Fibroblast of villous mesenchyme (primary cell): ENCODE measurements at regions not wholly inside any gene's neighbourhood (a gene's known extent, or its start where the extent isn't known, plus 50 kb on each side); places are given as distances from the start of the nearest gene placed in this dataset.

ENCODE experiments used
- DNase-seq: peaks from one replicate; pipeline ENCODE4 v3.0.0-alpha.2; 2010; ENCODE audit warnings: low read depth
- H3K4me3 ChIP-seq: 2 replicates; pipeline ENCODE4 v1.5.1; 2011; ENCODE audit warnings: low read depth, mild to moderate bottlenecking, low read length
- TF ChIP-seq, protein P1 (sequence below): IDR thresholded peaks from 2 replicates; pipeline ENCODE4 v1.5.1; 2012; ENCODE audit warnings: low read depth, mild to moderate bottlenecking, low read length; ENCODE audit not compliant: insufficient read depth

DNA sequence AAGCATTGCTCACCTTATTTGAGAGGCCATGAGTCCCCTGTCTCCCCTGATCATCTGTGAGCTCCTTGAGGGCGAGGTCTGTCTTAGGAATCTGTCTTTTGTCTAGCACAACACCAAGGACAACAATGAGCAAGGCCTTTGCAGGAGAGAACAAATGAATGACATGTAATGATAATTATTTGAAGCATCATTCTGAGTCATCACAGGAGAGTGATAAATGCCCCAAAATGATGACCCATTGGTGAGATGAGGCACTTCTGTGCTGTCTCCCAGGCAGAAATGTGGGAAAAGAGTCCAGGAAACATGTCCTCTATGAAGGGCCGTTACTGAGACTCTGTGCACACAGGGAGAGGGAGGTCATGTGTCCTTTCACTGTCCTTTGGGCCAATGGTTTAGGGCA lies 105.2 kb upstream of the LRFN2 start:
- TF ChIP-seq, protein P1, sequence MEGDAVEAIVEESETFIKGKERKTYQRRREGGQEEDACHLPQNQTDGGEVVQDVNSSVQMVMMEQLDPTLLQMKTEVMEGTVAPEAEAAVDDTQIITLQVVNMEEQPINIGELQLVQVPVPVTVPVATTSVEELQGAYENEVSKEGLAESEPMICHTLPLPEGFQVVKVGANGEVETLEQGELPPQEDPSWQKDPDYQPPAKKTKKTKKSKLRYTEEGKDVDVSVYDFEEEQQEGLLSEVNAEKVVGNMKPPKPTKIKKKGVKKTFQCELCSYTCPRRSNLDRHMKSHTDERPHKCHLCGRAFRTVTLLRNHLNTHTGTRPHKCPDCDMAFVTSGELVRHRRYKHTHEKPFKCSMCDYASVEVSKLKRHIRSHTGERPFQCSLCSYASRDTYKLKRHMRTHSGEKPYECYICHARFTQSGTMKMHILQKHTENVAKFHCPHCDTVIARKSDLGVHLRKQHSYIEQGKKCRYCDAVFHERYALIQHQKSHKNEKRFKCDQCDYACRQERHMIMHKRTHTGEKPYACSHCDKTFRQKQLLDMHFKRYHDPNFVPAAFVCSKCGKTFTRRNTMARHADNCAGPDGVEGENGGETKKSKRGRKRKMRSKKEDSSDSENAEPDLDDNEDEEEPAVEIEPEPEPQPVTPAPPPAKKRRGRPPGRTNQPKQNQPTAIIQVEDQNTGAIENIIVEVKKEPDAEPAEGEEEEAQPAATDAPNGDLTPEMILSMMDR, result no peak
- no peak for DNase-seq
- no peak overlapping the region for H3K4me3 ChIP-seq

DNA sequence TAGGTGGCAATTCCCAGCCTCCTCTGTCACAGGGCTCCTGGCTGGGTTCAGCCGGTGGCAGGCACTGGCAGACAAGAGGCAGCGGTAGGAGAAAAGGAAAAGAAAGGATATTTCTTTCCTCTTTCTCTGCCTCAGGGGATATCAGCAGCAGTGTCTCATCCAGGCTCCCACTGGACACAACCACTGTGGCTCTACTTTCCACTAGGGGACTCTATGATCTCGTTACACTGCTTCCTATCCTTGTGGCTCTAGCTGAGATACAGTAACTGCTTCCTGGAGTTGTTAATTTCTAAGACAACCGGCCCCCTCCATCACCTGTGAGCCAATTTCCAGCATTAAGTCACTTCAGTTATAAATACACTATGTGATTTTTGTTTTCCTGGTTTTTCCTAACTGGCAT lies 102.0 kb upstream of the LRFN2 start:
- DNase-seq, result no peak
- TF ChIP-seq, protein P1, result no peak
- no peak overlapping the region for H3K4me3 ChIP-seq

DNA sequence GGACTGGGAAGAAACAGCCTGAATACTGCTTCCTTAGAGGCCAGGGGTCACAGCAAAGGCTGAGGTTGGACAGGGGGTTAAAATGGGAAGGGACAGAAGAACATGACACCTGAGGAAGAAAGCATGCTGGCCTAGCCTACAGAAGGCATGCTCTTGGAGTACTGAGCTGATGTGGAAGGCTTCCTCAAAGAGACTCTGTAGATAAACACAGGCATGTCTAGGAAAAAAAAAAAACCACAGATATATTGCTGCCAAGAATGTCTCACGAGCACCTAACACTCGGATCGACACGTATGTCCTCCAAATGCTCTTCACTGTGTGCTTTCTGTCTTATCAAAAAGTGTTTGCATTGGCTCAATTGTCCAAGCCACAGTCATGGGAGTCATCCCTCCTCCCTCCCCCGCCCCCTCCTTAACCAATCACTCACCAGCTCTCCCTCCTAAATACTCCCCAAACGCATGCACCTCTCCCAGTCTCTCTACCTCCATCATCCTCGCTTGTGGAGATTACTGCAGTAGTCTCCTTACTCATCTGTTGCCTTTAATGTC lies 101.1 kb upstream of the LRFN2 start:
- DNase-seq, result no peak
- TF ChIP-seq, protein P1, result no peak
- H3K4me3 ChIP-seq, result no peak overlapping the region

DNA sequence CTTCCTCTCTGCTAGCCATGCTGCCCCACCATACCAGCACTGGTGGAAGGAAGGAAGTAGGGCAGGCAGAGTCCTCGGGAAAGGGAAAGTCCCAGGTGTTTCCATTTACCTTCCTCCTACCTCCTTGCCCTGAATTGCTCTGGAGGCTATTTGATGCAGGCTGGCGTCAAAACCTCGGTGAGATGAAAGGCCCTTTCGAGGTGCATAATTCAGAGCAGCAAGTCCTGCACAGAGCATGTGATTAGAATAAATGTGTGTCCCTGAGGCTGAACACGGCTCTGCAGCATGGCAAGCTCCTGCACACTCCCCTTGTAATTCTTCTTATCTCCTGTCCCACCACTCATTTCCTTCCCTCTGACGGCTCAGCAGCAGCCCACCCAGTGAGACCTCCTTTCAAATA lies 98.7 kb upstream of the LRFN2 start:
- TF ChIP-seq, protein P1, result no peak
- DNase-seq, result no peak
- no peak overlapping the region for H3K4me3 ChIP-seq

DNA sequence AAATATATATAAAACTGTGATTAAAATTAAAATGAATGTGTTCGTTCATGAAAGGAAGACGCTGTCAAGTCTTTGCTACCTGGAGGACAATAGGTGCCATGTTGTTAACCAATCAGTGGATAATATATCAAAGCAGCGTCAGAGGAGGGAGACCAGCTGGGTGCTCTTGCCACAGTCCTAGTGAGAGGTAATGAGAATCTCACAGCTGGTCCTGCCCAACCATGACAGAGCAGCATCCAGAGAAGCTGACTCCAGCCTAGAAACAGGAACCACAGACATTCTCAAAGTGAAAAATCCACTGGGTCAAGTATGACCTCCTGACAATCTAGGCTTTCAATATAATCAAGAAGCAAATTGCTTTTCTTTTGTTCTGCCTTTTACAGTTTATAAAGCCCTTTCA lies 94.5 kb upstream of the LRFN2 start:
- TF ChIP-seq, protein P1, result no peak
- H3K4me3 ChIP-seq, result no peak overlapping the region
- DNase-seq, result no peak

DNA sequence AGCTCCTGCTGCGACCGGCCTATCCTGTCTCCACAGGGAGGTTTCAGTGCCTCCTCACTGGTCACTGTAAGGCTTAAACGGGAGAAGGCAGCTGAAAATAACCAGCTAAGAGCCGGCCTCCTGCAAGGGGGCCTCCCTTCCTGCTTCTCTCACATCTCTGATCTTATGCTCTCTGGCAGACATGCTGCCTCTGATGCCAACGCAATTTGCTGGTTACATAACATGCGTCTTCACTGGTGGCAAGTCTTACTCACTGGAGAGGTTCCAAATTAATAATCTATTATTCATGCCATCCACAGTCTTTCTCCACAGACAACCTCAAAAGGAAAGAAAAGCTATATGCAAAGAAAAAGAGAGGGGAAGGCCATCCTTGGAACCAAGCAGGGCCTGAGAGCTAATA lies 91.8 kb upstream of the LRFN2 start:
- no peak for DNase-seq
- TF ChIP-seq, protein P1, result no peak
- no peak overlapping the region for H3K4me3 ChIP-seq

DNA sequence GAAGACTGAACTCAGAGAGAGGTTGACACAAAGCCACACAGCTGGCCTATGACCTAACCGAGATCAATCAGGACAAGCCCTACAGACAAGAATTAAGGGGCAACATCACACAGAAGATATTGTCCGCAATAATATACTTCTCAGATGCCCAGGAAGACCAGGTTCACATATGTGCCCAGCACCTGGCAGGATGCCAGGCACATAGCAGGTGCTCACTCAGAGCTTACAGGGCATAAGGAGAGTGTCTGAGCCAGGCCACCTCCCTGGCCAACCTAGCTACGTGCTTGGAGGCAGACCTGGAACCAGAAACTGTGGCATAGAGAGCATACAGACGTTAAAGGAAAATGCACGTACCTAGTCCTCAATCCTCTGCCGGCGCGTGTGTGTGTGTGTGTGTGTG lies 87.0 kb upstream of the LRFN2 start:
- no peak overlapping the region for H3K4me3 ChIP-seq
- DNase-seq, result no peak
- TF ChIP-seq, protein P1, result no peak
